Stimulated activated CD8-positive, alpha-beta memory T cell treated with anti-CD3 and anti-CD28 coated beads, Interleukin-2, amount 100 ng/mL, for 48 hours (primary cell): ENCODE measurements at regions not wholly inside any gene's neighbourhood (a gene's known extent, or its start where the extent isn't known, plus 50 kb on each side); places are given as distances from the start of the nearest gene placed in this dataset.

Experiments
- DNase-seq, 2 donors: peaks; one replicate each; pipeline ENCODE4 v3.0.0-alpha.2; 2020; ENCODE audit warnings: low read depth in 2 of 2

DNA sequence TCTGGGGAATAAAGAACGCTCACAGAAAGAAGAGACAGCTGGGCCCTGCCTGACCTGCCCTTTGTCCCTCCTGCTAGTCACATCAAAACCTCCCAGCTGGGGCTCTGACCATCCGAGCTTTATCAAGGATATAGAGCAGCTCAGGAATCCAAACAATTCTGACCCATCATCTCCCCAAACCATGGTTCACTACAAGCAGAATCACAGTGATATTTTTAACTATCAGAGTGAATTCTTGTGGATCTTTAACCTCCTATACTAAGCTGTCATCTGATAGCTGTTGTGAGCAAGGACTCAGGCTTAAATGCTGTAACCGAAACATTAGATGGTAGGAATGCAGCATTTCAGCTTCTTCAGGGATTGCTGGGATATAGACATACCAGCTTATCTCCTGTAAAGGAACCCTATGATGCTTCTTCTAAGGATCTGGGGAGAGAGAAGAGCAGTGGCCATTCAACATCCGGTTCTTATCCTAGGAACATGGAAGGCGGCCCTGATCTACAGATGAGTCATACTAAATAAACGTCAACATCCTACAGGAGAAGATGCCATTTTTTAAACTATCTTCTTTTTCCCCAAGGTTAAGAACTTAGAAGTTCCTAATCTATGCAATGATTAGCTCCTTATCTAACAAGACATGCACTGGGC lies 84.7 kb upstream of the AKIP1 start:
- DNase-seq: no peak

DNA sequence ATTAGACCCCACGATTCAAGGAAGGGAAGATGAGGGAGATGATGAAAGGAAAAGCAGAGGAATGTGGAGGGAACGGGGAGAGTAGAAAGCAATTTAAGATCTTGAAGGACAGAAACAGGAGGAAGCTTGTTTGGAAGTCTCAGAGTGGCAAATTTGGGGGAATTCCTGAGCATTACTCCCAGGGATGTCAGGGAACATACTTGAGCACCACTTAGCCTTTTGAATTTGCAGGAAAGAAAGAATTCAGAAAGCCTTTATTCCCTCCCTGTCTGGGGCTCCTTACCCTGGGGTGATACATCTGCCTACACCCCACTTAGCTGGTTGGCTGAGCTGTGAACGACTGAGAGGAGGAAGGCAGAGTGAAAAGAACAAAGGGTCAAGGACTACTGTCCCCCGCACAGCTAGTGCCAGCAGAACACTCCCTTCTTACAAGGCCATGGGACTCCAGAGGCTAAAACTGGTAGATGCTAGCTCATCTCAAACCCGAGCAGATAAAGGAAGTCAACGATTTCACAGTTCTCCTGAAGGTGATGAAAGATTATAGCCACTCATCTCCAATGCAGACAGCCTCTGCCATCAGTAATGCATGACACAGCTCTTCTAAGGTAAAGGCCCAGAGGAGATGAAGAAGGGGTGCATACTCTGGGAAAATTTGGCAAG lies 84.0 kb upstream of the AKIP1 start:
- DNase-seq: no peak

DNA sequence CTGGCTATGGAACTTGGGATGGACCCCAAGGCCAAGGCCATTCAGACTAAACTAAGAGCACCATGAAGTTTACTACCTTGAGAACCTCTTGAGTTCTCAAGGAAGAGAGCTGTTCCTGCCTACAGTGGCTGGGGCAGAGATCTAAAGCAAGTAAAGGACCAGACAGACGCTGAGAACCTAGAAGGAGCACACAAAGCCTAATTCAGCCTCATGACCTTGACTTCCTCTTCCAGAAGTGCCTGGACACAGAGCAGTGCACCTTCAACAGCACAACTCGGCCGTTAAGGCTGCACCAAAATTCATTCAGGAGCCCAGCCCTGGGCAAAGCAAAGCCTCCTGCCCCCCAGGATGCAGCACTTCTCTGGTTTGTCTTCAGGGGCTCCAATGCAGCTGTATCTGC lies 82.9 kb upstream of the AKIP1 start:
- no peak for DNase-seq

- DNase-seq: no peak
Measured at GRCh38 chr11:8828580-8829361, 82.2 kb upstream of the AKIP1 start.

GRCh38 chr11:8829556-8829955 lies 81.4 kb upstream of the AKIP1 start:
- no peak for DNase-seq

DNA sequence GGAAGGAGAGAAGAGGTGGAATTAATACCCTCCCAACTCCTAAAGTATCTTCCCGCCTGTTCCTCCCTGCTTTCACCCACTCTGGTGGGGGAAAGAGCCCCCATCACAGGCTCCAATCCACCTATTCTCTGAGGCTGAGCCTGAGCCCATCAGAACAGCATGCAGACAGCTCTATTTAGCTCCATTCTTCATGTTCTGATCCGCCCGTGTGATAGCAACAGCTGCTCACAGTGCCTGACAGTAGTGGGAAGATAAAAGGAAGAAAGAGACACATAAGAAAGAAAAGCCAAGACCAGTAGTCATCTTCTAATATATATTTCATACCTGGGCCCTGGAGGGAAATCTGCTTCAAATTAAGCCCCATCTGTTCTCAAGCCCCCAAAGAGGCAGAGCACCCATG lies 80.3 kb upstream of the AKIP1 start:
- no peak for DNase-seq

GRCh38 chr11:8831861-8832260 lies 79.1 kb upstream of the AKIP1 start:
- DNase-seq: no peak

DNA sequence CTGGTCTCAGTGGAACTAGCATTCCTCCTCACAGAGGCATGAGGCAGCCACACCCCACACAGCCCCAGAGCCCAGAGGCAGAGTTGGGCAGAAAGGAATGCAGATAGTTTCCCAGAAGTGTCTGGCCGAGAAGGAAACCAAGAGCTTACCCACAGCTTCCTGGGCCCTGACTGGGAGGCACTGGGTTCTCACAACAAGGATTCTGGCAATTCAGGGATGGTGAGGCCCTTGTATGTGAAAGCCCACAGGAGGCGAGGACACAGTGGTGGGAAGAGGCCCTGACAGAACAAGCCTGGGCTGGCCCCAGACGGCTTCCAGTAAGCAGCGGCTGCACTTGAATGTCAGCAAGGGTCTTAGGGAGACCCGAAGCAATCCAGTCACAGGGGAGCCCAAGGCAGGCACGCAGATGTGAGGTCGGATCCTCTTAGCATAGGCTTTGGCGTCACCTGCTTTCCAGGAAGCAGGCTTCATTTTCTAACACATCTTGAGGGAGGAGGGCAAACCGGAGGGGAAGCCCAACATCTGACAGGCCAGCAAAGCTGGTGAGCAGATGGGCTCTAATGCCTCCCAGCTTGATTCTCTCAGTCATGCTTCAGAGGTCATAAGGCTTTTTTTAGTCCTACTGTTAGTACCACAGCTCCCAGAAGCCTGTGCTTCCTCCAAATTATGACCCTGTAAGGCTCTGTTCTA lies 78.3 kb upstream of the AKIP1 start:
- no peak for DNase-seq

- no peak for DNase-seq
Measured at GRCh38 chr11:8833568-8834315, 77.2 kb upstream of the AKIP1 start.

DNA sequence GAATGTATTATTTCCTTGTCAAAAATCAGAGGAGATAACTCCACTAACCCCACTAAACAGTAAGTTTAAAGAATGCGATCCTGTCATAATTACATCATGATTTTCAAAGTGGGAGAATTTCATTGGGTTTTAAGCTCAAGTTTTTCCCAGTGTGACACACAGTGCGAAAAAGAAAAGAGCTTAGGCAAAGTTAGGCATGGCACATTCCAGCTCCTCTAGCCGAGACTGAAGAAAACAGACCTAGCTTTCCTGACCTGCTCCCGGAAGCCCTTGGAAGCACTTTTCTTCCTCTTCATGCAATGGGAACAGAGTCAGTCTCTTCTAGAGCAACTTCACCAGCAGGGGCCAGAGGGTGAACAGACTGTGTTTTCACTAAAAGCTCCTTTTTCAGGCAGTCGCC lies 76.6 kb upstream of the AKIP1 start:
- no peak for DNase-seq

GRCh38 chr11:8838248-8838647 lies 72.7 kb upstream of the AKIP1 start:
- DNase-seq: no peak

DNA sequence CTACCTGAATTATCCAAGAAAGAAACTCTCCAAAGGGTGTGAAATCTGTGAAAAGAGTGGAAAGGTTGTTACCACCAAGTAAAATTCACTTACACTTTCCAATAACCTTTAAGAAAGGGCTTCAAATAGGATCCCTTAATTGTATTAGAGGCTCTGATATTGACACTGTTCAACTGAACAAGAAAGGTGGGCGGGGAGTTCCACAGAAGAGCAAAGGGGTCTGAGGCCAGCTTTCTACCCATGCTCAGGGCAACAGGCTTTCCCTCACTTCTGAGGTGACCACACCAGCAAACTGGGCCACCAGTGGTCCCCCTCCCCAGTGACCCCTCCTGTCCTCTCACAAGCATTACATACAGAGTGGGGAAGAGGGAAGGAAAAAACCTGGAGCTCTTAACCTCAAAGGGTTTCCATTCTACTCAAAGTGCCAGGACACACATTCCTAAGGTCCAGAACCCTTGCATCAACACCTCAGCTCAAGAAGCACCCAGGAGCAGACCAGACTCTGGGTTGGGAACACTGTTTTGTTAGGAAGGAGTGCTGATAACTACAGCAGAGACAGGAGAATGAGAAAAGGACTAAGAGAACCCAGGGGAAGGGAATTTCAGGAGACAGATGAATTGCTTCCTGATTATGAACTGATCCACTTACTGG lies 71.6 kb upstream of the AKIP1 start:
- no peak for DNase-seq

GRCh38 chr11:8839957-8840945 lies 70.7 kb upstream of the AKIP1 start:
- DNase-seq: peak in 1 of 2 donors; percentile 21

- no peak for DNase-seq
Measured at GRCh38 chr11:8841899-8842298, 69.1 kb upstream of the AKIP1 start.

GRCh38 chr11:8858808-8859207 lies 52.2 kb upstream of the AKIP1 start:
- DNase-seq: no peak
